H1 (cell line): ENCODE measurements at regions not wholly inside any gene's neighbourhood (a gene's known extent, or its start where the extent isn't known, plus 50 kb on each side); places are given as distances from the start of the nearest gene placed in this dataset.

Experiments used
- CTCF ChIA-PET: fragments of 300-600 bp; sonication (Branson Sonifier 250); formaldehyde crosslinking; loops from one replicate; lab custom pipeline; 2021; ENCODE audit not compliant: partially characterized antibody; lab: Charles Lee
- POLR2A ChIA-PET: fragments of 300-600 bp; sonication (Branson Sonifier 250); formaldehyde crosslinking; loops from one replicate; lab custom pipeline; 2021; ENCODE audit warnings: inconsistent platforms; ENCODE audit not compliant: partially characterized antibody; lab: Charles Lee
- DNase-seq, 2 experiments: peaks; one replicate each; pipeline versions ENCODE4 v3.0.0 to v3.0.0-alpha.2; 2010 to 2022; ENCODE audit warnings: low spot score in 2 of 2, low read depth in 1 of 2, mixed read lengths in 1 of 2
- FAIRE-seq: peaks from 2 replicates; lab custom pipeline; 2011; peaks lifted over from hg19 to GRCh38; lab: Jason Lieb, UNC
- H2AFZ ChIP-seq: 2 replicates; pipeline ENCODE4 v1.8.1; 2012; ENCODE audit warnings: low read length, inconsistent platforms
- H2AK5ac ChIP-seq: 2 replicates; pipeline ENCODE4 v1.6.1; 2013; ENCODE audit warnings: low read depth, low read length
- H2BK120ac ChIP-seq: replicated peaks from 2 replicates; pipeline ENCODE3; 2013; ENCODE audit warnings: low read depth, low read length, inconsistent platforms
- H2BK12ac ChIP-seq: 2 replicates; pipeline ENCODE4 v1.6.1; 2013; ENCODE audit warnings: low read depth, low read length
- H2BK15ac ChIP-seq: 2 replicates; pipeline ENCODE4 v1.6.1; 2013; ENCODE audit warnings: low read length
- H2BK20ac ChIP-seq: 2 replicates; pipeline ENCODE4 v1.6.1; 2013; ENCODE audit warnings: low read length
- H2BK5ac ChIP-seq: 2 replicates; pipeline ENCODE4 v1.6.1; 2013; ENCODE audit warnings: low read depth, low read length
- H3K14ac ChIP-seq: 2 replicates; pipeline ENCODE4 v1.6.1; 2013; ENCODE audit warnings: inconsistent platforms; ENCODE audit not compliant: insufficient read length
- H3K18ac ChIP-seq: 2 replicates; pipeline ENCODE4 v1.6.1; 2013; ENCODE audit warnings: low read length; ENCODE audit errors: extremely low read depth
- H3K23ac ChIP-seq: 2 replicates; pipeline ENCODE4 v1.6.1; 2013; ENCODE audit warnings: inconsistent platforms; ENCODE audit not compliant: insufficient read length
- H3K23me2 ChIP-seq: 2 replicates; pipeline ENCODE4 v1.6.1; 2013; ENCODE audit warnings: low read depth, low read length
- H3K27ac ChIP-seq: 2 replicates; pipeline ENCODE4 v1.6.1; 2011; ENCODE audit warnings: low read depth, low read length, inconsistent platforms
- H3K27me3 ChIP-seq, 4 experiments: replicated peaks in 1 of 4; 1 replicate in 1 of 4; 2 replicates in 3 of 4; pipeline versions ENCODE4 v1.6.1 to v1.8.1; 2011 to 2013; ENCODE audit warnings: low read length in 3 of 4, mild to moderate bottlenecking in 3 of 4, inconsistent platforms in 2 of 4, mixed read lengths in 2 of 4, moderate library complexity in 1 of 4; ENCODE audit not compliant: control insufficient read depth in 3 of 4, insufficient read depth in 3 of 4; ENCODE audit errors: extremely low read depth in 1 of 4
- H3K36me3 ChIP-seq, 4 experiments: 2 replicates each; pipeline versions ENCODE4 v1.6.1 to v1.8.1; 2011 to 2013; ENCODE audit warnings: mild to moderate bottlenecking in 4 of 4, low read length in 3 of 4, moderate library complexity in 2 of 4, control low read depth in 1 of 4, inconsistent platforms in 1 of 4; ENCODE audit not compliant: insufficient read depth in 4 of 4, control insufficient read depth in 2 of 4
- H3K4ac ChIP-seq: replicated peaks from 2 replicates; pipeline ENCODE3; 2013; ENCODE audit warnings: low read length, low read depth, mixed read lengths, inconsistent platforms; ENCODE audit not compliant: insufficient read length
- H3K4me1 ChIP-seq, 4 experiments: replicated peaks in 1 of 4; 1 replicate in 1 of 4; 2 replicates in 3 of 4; pipeline versions ENCODE4 v1.6.1 to v1.8.1; 2011 to 2013; ENCODE audit warnings: low read length in 3 of 4, inconsistent platforms in 2 of 4, mixed read lengths in 1 of 4; ENCODE audit not compliant: insufficient read depth in 4 of 4, control insufficient read depth in 3 of 4
- H3K4me2 ChIP-seq, 2 experiments: 2 replicates each; pipeline versions ENCODE4 v1.6.1 to v1.8.1; 2011 to 2013; ENCODE audit warnings: low read depth in 2 of 2, low read length in 2 of 2, control low read depth in 1 of 2, inconsistent platforms in 1 of 2, mild to moderate bottlenecking in 1 of 2; ENCODE audit not compliant: insufficient read depth in 1 of 2
- H3K4me3 ChIP-seq, 4 experiments: fragments of 200-600, 300-600 bp in 1 of 4; sonication (generic), shearing (Covaris generic), sonication (Bioruptor Twin) in 1 of 4; 2 replicates each; pipeline versions ENCODE4 v1.5.1 to v1.8.1; 2011 to 2016; ENCODE audit warnings: low read length in 4 of 4, low read depth in 3 of 4, control low read depth in 2 of 4, inconsistent platforms in 2 of 4, mild to moderate bottlenecking in 2 of 4, mixed read lengths in 1 of 4, moderate library complexity in 1 of 4; ENCODE audit not compliant: insufficient read depth in 2 of 4; ENCODE audit errors: extremely low read depth in 1 of 4
- H3K56ac ChIP-seq: replicated peaks from 2 replicates; pipeline ENCODE3; 2013; ENCODE audit warnings: low read depth, mild to moderate bottlenecking, mixed read lengths, low read length, inconsistent platforms; ENCODE audit not compliant: insufficient read length
- H3K79me1 ChIP-seq: 2 replicates; pipeline ENCODE4 v1.6.1; 2013; ENCODE audit warnings: low read depth, low read length, control low read depth
- H3K79me2 ChIP-seq, 2 experiments: 2 replicates each; pipeline versions ENCODE4 v1.6.1 to v1.8.1; 2012 to 2013; ENCODE audit warnings: low read length in 2 of 2, mild to moderate bottlenecking in 2 of 2, inconsistent platforms in 1 of 2; ENCODE audit not compliant: insufficient read depth in 2 of 2, control insufficient read depth in 1 of 2
- H3K9ac ChIP-seq, 4 experiments: replicated peaks in 1 of 4; 1 replicate in 1 of 4; 2 replicates in 3 of 4; pipeline versions ENCODE4 v1.6.1 to v1.8.1; 2011 to 2013; ENCODE audit warnings: low read depth in 3 of 4, low read length in 3 of 4, control low read depth in 2 of 4, mild to moderate bottlenecking in 2 of 4, moderate library complexity in 2 of 4, inconsistent platforms in 1 of 4; ENCODE audit errors: extremely low read depth in 1 of 4
- H3K9me3 ChIP-seq, 2 experiments: 2 replicates each; pipeline versions ENCODE4 v1.6.1 to v1.8.1; 2012 to 2013; ENCODE audit warnings: mild to moderate bottlenecking in 2 of 2, moderate library complexity in 2 of 2, control low read depth in 1 of 2, inconsistent platforms in 1 of 2, low read depth in 1 of 2, low read length in 1 of 2, mixed read lengths in 1 of 2; ENCODE audit not compliant: insufficient read depth in 2 of 2
- H4K20me1 ChIP-seq, 2 experiments: replicated peaks in 1 of 2; 2 replicates each; pipeline versions ENCODE3 to v1.8.1; 2011 to 2013; ENCODE audit warnings: inconsistent platforms in 2 of 2, low read length in 2 of 2, mild to moderate bottlenecking in 1 of 2; ENCODE audit not compliant: insufficient read depth in 2 of 2, control insufficient read depth in 1 of 2
- H4K5ac ChIP-seq: 2 replicates; pipeline ENCODE4 v1.6.1; 2013; ENCODE audit warnings: low read length, low read depth, mixed read lengths, inconsistent platforms; ENCODE audit not compliant: insufficient read length
- H4K8ac ChIP-seq: 2 replicates; pipeline ENCODE4 v1.8.0; 2013; ENCODE audit warnings: mild to moderate bottlenecking, moderate library complexity, low read length, inconsistent platforms; ENCODE audit not compliant: insufficient read depth; ENCODE audit errors: extremely low read depth
- H4K91ac ChIP-seq: replicated peaks from 2 replicates; pipeline ENCODE3; 2013; ENCODE audit warnings: low read length, mixed read lengths, inconsistent platforms; ENCODE audit not compliant: insufficient read length
- BRCA1 ChIP-seq: IDR thresholded peaks from 2 replicates; pipeline ENCODE4 v1.6.1; 2012; ENCODE audit warnings: low read depth, low read length, improper control_type of control experiment
- KDM1A ChIP-seq: fragments of 200-600, 300-600 bp; sonication (generic); IDR thresholded peaks from 2 replicates; pipeline ENCODE4 v1.7.1; 2016; ENCODE audit warnings: mild to moderate bottlenecking, low read length, borderline replicate concordance
- WGBS, 2 experiments: shearing (Covaris generic) in 1 of 2; methylation state at CpG; one replicate each; pipeline versions ENCODE4 v1.1.6 to v1.1.7; 2013 to 2015; ENCODE audit warnings: low lambda C conversion rate in 2 of 2, mixed read lengths in 2 of 2, inconsistent platforms in 1 of 2, low coverage in 1 of 2, missing lambda C conversion rate in 1 of 2; ENCODE audit not compliant: insufficient replicate concordance in 2 of 2, insufficient coverage in 1 of 2, insufficient read length in 1 of 2; ENCODE audit errors: extremely low coverage in 1 of 2, missing lambda C conversion rate in 1 of 2; 5-methylcytosine and 5-hydroxymethylcytosine counted together

DNA sequence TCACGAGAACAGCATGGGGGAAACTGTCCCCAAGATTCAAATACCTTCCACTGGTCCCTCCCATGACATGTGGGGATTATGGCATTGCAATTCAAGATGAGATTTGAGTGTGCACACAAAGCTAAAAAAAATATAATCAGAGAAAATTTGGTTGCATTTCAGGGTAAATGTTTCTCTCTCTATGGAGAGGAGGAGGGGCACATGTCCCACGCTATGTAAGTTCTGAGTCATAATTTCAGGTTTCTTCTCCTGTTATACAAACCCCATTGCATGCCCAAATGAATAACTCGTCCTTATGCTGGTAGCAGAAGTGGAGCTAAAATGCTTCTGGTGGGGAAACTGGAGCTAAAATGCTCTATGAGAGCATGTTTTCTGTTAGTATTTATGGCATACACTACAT is 209.7 kb upstream of the DCBLD2 start:
- Histone ChIP-seq H3K9me3 (no peaks in the 10 kb centered on the region), H3K14ac (no peak overlapping the region), H3K4me1 (no peaks in the 10 kb centered on the region), H2BK120ac (no peak overlapping the region), H3K23ac (no peak overlapping the region), H3K4ac (no peak overlapping the region), H3K9ac (no peak overlapping the region), H2AFZ (no peak overlapping the region), H3K18ac (no peak overlapping the region), H3K4me2 (no peak overlapping the region), H4K20me1 (no peaks in the 10 kb centered on the region), H2BK20ac (no peak overlapping the region), H4K8ac (no peak overlapping the region), H4K91ac (no peak overlapping the region), H4K5ac (no peak overlapping the region), H3K56ac (no peak overlapping the region), H2BK12ac (no peak overlapping the region), H3K23me2 (no peaks in the 10 kb centered on the region), H2BK5ac (no peak overlapping the region), H3K79me2 (no peaks in the 10 kb centered on the region), H3K4me3 (no peak overlapping the region), H3K27ac (no peak overlapping the region), H3K36me3 (no peaks in the 10 kb centered on the region), H2AK5ac (no peak overlapping the region), H3K27me3 (peaks cover 0 to 1% (median 0%) of the 10 kb centered on the region in 4 experiments; a peak in 1 of 7 replicates), H3K79me1 (no peaks in the 10 kb centered on the region), H2BK15ac (no peak overlapping the region)
- ChIA-PET CTCF (interaction anchor here (1.0 to 1.2 kb wide), 2 partner anchors 17 to 636 kb away, joined by 3 read pairs; no protein-coding TSS in a partner anchor), POLR2A (no interaction called here)
- no peak for DNase-seq
- no peak for FAIRE-seq
- TF ChIP-seq KDM1A = no peak
- TF ChIP-seq BRCA1 = no peak
- 86% methylated on average over 3 of the region's 3 CpGs; no CpG with 5 or more reads in 1 of the 2 experiments for WGBS, 2 experiments
